HG03135 (cell line): ENCODE measurements at regions not wholly inside any gene's neighbourhood (a gene's known extent, or its start where the extent isn't known, plus 50 kb on each side); places are given as distances from the start of the nearest gene placed in this dataset.

ENCODE experiments used
- ATAC-seq: cut with Tn5 transposase; IDR thresholded peaks from one replicate; pipeline ENCODE4 v1.9.1; 2021; ENCODE audit warnings: mild to moderate bottlenecking, moderate library complexity; ENCODE audit not compliant: unreplicated experiment

GRCh38 chr4:129394635-129395034, 298.7 kb downstream of the C4orf33 start:
- no peak for ATAC-seq

GRCh38 chr4:129403848-129404247, 307.9 kb downstream of the C4orf33 start:
- ATAC-seq = no peak

GRCh38 chr4:129410115-129410514, 314.2 kb downstream of the C4orf33 start:
- no peak for ATAC-seq

- no peak for ATAC-seq
Observed at GRCh38 chr4:129415004-129415403, 319.1 kb downstream of the C4orf33 start.

- no peak for ATAC-seq
Observed at GRCh38 chr4:129420637-129421036, 324.7 kb downstream of the C4orf33 start.

- ATAC-seq = no peak
Observed at GRCh38 chr4:129422277-129422676, 326.3 kb downstream of the C4orf33 start.

GRCh38 chr4:129428454-129428853, 332.5 kb downstream of the C4orf33 start:
- ATAC-seq = no peak

- no peak for ATAC-seq
Observed at GRCh38 chr4:129429581-129430320, 333.8 kb downstream of the C4orf33 start.

- no peak for ATAC-seq
Observed at GRCh38 chr4:129437347-129437746, 341.4 kb downstream of the C4orf33 start.

- no peak for ATAC-seq
Observed at GRCh38 chr4:129438456-129438981, 342.6 kb downstream of the C4orf33 start.

GRCh38 chr4:129446074-129446473, 350.1 kb downstream of the C4orf33 start:
- no peak for ATAC-seq

- no peak for ATAC-seq
Observed at GRCh38 chr4:129453524-129454200, 357.7 kb downstream of the C4orf33 start.

- no peak for ATAC-seq
Observed at GRCh38 chr4:129455482-129455881, 359.5 kb downstream of the C4orf33 start.

GRCh38 chr4:129468624-129469023, 372.7 kb downstream of the C4orf33 start:
- ATAC-seq = no peak

- ATAC-seq = no peak
Observed at GRCh38 chr4:129474698-129475097, 378.7 kb downstream of the C4orf33 start.

- ATAC-seq = no peak
Observed at GRCh38 chr4:129481107-129481506, 385.2 kb downstream of the C4orf33 start.

- no peak for ATAC-seq
Observed at GRCh38 chr4:129488427-129488826, 392.5 kb downstream of the C4orf33 start.

- ATAC-seq = no peak
Observed at GRCh38 chr4:129490516-129490915, 394.6 kb downstream of the C4orf33 start.

GRCh38 chr4:129498626-129499025, 402.7 kb downstream of the C4orf33 start:
- ATAC-seq = no peak

- no peak for ATAC-seq
Observed at GRCh38 chr4:129514852-129515251, 418.9 kb downstream of the C4orf33 start.

GRCh38 chr4:129515356-129515755, 419.4 kb downstream of the C4orf33 start:
- ATAC-seq = no peak

- ATAC-seq = no peak
Observed at GRCh38 chr4:129526812-129527211, 430.9 kb downstream of the C4orf33 start.
